Activated CD8-positive, alpha-beta memory T cell treated with anti-CD3 and anti-CD28 coated beads, Interleukin-2, amount 50 U/mL, for 4 hours (primary cell): ENCODE measurements at regions not wholly inside any gene's neighbourhood (a gene's known extent, or its start where the extent isn't known, plus 50 kb on each side); places are given as distances from the start of the nearest gene placed in this dataset.
A peak's percentile ranks its signal among the peaks of the same experiment; 100 is the strongest.
"Not testable (repeated sequence)": the region's sequence is repeated elsewhere in the genome, so short reads cannot be mapped to it uniquely, and the experiment has no call there.

Experiments used
- DNase-seq: peaks from one replicate; pipeline ENCODE4 v3.0.0-alpha.2; 2020

DNA sequence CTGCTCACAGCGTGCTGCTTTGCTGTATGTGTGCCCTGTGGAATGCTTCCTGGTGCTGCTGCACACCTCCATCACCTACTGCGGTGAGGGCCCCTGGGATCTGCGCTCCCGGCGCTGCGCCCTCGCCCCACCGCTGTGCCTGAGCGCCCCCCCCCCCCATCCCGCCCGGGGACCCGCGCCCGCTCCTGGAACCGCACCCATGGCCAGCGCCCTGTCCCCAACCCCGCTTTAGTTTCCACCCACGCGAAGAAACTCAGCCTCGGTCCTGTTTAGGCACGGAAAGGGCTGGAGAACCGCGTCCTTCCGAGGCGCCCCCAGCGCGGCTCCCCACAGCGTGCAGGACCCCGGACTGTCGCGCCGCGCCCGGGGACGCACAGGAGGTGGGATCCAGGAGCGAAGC lies 265.5 kb downstream of the POTEB3 start:
- DNase-seq: not testable (repeated sequence)

DNA sequence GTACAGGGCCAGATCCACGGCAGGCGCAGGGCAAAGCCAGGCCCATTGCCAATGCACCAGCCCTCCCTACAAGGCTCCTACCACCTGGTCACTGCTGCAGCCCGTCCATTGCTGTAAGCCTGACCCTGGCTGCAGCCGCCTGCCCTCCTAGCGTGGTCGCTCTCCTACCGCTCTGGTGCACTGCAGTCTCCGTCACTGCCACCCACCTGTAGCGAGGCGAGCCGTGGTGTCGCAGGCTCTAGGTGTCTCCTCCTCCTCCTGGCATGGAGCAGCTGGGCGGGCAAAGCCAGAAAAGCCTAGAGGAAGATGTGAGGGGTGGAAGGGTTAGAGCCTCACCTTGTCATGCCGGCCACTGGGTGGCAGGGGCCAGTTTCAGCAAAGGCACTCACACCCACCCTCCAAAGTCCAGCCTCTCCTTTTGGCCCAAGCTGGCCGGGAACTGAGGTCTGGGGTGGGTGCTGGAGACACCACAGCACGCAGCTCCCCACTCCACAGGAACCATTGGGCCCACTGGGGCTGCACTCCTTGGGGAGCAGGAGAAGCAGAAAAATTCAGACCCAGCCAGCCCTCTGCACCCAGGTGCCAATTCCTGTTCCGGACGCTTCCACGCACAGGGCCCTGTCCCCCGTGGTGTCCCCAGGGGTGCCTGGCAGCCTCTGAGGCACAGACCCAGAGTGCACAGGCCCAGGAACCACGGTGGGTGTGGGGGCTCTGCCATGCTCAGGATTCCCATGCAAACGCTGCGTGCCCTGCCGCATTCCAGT lies 285.3 kb upstream of the POTEB2 start:
- not testable (repeated sequence) for DNase-seq

DNA sequence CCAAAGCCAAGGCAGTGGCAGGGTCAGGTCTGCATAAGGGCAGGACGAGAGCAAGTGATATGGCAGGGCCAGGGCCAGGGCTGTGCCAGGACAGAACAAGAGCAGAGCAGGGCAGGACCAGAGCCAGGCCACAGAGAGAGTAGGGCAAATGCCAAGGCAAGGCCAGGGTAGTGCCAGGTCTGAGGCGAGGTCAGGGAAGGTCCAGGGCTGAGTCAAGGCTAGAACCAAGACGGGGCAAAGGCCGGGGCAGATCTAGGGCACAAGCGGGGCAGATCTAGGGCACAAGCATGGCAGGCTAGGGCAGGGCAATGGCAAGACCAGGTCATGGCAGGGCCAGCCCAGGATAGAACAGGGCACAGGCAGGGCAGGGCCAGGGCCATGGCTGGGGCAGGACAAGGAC lies 282.0 kb upstream of the POTEB2 start:
- not testable (repeated sequence) for DNase-seq

DNA sequence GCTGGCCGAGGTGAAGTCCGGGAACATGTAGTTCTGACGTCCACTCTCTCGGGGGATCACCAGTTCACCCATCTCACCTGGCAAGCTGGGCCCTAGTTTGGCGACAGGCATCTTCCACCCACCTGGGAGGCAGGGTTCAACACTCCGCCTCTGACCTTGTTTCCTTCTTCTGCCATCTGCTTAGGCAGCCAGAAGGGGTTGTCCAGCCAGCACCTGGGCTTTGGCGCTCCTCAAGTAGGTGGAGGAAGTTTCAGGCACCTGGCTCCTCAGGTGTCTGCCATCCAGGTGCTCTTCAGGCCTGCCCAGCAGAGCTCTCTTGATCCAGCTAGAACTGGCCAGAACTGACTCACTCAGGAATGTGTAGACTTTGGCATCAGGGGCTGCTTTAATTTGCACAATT lies 267.8 kb upstream of the POTEB2 start:
- not testable (repeated sequence) for DNase-seq

DNA sequence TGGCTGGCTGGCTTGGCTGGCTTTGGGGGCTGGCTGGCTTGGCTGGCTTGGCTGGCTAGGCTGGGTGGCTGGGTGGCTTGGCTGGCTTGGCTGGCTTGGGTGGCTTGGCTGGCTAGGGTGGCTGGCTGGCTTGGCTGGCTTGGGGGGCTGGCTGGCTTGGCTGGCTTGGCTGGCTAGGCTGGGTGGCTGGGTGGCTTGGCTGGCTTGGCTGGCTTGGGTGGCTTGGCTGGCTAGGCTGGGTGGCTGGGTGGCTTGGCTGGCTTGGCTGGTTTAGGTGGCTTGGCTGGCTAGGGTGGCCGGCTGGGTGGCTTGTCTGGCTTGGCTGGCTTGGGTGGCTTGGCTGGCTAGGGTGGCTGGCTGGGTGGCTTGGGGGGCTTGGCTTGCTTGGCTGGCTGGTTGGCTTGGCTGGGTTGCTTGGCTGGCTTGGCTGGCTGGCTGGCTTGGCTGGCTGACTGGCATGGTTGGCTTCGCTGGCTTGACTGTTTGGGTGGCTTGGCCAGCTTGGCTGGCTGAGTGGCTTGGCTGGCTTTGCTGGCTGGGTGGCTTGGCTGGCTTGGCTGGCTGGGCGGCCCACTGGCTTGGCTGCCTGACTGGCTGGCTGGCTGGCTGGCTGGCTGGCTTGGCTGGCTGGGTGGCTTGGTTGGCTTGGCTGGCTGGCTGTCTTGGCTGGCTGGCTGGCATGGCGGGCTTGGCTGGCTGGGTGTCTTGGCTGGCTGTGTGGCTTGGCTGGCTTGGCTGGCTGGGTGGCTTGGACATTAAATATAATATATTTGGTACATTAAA lies 246.3 kb upstream of the POTEB2 start:
- DNase-seq: not testable (repeated sequence)

DNA sequence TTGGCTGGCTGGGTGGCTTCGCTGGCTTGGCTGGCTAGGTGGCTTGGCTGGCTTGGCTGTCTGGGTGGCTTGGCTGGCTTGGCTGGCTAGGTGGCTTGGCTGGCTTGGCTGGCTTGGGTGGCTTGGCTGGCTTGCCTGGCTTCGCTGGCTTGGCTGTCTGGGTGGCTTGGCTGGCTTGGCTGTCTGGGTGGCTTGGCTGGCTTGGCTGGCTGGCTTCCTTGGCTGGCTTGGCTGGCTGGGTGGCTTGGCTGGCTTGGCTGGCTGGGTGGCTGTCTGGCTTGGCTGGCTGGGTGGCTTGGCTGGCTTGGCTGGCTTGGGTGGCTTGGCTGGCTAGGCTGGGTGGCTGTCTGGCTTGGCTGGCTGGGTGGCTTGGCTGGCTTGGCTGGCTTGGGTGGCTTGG lies 245.7 kb upstream of the POTEB2 start:
- DNase-seq: peak; percentile 25

DNA sequence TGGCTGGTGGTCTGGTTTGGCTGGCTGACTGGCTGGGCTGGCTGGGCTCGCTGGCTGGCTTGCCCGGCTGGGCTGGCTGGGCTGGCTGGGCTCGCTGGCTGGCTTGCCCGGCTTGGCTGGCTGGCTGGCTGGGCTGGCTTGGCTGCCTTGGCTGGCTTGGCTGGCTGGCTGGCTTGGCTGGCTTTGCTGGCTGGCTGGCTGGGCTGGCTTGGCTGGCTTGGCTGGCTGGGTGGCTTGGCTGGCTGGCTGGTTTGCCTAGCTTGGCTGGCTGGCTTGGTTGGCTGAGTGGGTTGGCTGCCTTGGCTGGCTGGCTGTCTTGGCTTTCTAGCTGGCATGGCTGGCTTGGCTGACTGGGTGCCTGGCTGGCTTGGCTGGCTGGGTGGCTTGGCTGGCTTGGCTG lies 245.1 kb upstream of the POTEB2 start:
- not testable (repeated sequence) for DNase-seq

DNA sequence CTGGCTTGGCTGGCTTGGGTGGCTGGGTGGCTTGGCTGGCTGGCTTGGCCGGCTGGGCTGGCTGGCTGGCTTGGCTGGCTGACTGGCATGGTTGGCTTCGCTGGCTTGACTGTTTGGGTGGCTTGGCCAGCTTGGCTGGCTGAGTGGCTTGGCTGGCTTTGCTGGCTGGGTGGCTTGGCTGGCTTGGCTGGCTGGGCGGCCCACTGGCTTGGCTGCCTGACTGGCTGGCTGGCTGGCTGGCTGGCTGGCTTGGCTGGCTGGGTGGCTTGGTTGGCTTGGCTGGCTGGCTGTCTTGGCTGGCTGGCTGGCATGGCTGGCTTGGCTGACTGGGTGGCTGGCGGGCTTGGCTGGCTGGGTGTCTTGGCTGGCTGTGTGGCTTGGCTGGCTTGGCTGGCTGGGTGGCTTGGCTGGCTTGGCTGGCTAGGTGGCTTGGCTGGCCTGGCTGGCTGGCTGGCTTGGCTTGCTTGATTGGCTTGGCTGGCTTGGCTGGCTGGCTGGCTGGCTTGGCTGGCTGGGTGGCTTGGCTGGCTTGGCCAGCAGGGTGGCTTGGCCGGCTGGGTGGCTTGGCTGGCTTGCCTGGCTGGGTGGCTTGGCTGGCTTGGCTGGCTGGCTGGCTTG lies 244.2 kb upstream of the POTEB2 start:
- peak; percentile 31 for DNase-seq

DNA sequence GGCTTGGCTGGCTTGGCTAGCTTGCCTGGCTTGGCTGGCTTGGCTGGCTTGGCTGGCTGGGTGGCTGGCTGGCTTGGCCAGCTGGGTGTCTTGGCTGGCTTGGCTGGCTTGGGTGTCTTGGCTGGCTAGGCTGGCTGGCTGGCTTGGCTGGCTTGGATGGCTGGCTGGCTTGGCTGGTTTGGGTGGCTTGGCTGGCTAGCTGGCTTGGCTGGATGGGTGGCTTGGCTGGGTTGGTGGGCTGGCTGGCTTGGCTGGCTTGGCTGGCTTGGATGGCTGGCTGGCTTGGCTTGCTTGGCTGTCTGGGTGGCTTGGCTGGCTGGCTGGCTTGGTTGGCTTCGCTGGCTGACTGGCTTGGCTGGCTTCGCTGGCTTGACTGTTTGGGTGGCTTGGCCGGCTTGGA lies 242.3 kb upstream of the POTEB2 start:
- not testable (repeated sequence) for DNase-seq

DNA sequence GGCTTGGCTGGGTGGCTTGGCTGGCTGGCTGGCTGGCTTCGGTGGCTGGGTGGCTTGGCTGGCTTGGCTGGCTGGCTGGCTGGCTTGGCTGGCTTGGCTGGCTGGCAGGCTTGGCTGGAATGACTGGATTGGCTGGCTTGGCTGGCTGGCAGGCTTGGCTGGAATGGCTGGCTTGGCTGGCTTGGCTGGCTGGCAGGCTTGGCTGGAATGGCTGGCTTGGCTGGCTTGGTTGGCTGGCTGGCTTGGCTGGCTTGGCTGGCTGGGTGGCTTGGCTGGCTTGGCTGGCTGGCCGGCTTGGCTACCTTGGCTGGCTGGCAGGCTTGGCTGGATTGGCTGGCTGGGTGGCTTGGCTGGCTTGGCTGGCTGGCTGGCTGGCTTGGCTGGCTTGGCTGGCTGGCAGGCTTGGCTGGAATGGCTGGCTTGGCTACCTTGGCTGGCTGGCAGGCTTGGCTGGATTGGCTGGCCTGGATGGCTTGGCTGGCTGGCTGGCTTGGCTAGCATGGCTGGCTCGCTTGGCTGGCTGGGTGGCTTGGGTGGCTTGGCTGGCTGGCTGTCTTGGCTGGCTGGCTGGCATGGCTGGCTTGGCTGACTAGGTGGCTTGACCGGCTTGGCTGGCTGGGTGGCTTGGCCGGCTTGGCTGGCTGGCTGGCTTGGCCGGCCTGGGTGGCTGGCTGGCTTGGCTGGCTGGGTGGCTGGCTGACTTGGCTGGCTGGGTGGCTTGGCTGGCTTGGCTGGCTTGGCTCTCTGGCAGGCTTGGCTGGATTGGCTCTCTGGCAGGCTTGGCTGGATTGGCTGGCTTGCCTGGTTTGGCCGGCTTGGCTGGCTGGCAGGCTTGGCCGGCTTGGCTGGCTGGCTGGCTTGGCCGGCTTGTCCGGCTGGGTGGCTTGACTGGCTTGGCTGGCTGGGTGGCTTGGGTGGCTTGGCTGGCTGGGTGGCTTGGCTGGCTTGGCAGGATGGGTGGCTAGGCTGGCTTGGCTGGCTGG lies 241.6 kb upstream of the POTEB2 start:
- DNase-seq: not testable (repeated sequence)

DNA sequence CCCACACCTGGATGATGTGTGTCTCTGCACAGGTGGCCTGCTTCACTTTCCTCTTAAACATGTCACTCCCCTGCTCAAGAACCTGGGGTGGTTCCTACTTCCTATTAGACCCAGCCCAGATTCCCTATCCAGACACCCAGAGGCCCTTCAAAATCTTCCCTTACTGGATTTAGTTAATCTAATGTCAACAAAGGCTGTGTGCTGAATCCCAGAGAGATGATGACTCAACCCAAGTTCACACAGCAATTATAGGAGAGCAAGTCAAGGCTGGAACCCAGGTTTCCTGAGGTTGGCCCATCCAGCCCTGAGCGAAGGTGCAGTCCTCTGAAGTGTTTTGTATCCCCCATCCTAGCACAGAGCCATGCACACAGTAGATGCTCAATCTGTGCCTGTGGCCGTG lies 230.5 kb upstream of the POTEB2 start:
- not testable (repeated sequence) for DNase-seq

DNA sequence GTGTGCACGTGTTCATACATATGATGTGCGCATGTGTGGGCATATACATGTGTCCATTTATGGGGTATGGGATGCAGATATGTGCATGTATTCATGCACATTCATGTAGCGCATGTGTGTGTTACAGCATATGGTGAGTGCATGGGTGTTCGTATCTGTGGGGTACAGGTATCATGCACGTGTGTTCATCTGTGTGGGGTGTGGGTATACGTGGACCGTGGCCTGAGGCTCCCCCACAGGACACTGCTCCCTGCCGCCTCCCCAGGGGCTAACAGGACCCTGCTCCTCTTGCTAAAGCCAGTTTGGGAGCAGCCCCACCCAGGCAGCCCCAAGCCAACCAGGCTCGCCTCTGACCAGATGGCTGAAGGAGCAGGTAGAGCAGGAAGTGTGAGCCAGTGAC lies 213.4 kb upstream of the POTEB2 start:
- DNase-seq: not testable (repeated sequence)

DNA sequence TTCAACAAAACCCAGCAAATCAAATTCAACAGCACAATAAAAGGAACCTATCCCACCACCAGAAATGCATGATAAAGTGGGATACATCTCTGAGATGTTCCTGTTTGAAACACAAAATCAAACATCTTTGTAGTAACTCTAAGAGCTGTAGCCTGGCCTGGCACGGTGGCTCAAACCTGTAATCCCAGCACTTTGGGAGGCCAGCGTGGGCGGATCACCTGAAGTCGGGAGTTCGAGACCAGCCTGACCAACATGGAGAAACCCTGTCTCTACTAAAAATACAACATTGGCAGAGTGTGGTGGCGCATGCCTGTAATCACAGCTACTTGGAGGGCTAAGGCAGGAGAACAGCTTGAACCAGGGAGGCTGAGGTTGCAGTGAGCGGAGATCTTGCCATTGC lies 202.8 kb upstream of the POTEB2 start:
- not testable (repeated sequence) for DNase-seq

DNA sequence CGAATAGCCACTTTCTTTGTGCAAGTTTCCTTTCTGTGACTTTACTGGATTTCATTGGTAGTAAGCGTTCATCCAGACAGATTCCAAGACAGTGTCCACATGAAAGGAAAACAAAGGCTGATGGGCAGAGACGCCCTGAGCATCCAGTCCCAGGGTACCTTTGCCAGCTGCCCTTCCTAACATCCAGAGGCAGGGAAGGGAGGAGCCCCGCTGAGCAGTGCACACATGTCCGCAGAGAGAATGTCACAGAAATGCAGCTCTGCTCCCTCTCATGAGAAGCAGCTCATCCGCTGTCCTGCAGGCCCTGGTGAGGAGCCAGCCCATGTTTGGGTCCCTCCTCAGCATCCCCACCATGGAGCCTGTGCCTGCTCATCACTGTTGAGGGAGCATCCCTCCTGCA lies 197.4 kb upstream of the POTEB2 start:
- not testable (repeated sequence) for DNase-seq

DNA sequence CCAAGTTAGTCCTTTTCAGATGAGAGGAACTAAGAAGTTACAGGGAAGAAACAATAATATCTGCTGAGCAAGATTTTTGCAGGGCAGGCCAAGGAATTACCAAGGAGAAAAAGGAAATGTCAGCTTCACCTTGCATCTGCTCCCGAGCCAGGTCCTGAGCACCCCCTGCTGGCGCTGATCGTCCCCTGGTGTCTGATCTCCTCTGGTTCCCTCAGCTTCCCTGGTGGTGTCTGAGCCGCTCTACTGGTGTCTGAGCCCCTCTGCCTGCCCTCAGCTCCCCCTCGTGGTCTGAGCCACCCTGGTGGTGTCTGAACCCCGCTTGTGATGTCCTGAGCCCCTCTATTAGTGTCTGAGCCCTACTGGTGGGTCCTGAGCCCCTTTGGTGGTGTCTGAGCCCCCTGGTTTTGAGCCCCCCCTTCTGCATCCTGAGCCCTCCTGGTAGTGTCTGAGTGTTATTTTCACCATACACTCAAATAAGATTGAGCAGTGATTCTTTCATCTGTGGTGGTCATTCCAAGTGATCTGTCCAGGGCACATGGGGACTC lies 196.6 kb upstream of the POTEB2 start:
- not testable (repeated sequence) for DNase-seq

DNA sequence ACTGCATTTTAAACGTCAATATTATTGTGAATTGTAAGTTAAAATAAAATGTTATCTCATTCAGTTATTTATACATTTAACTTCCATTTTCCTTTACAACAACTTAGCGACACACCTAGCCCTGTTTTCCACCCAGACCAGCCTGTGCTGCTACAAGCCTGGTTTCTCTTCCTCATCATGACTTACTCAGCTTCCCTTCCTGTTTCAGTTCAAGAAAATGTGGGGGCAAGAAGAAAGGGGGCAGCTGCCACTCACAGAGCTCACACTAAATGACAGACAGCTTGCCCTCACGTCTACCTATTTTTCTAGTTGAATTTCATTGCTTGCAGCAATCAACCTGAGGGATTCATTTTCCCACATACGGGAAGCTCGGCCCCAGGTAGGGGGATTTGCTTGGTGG lies 185.8 kb upstream of the POTEB2 start:
- DNase-seq: not testable (repeated sequence)

DNA sequence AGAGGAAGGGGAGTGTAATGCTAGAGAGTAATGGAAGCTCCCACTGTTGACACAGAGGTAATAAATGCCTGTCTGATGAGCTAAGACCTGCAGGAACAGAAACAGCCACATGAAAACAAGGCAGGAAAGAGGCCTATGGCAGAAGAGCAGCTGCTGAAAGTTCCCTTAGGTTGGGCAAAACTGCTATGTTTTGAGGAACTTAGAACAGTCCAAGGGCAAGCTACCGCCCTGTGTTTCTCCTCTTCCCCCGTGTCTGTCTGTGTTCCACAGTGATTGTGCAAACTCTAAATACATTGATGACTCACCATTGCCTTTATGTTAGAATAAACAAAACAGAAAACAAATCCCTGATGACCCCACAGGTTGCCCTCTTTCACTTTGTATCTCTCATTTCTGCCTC lies 165.6 kb upstream of the POTEB2 start:
- not testable (repeated sequence) for DNase-seq

DNA sequence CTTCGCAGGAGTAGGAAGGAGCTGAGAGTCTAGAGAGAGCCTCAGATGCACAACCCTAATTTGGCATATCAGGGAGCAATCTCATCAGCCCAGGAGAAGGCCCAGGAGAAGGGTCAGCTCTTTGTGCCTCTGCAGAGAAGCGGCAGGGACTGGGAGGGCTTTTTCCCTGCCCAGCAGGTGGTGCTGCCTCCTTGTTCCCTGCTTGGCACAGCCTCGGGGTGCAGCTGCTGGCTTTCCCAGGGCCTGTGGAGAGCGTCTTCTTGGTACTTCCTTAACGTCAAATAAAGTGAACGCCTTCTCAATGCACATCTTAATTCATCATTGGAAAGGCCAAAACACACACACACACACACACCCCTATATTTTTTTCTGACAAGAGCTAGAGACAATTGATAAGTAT lies 162.9 kb upstream of the POTEB2 start:
- not testable (repeated sequence) for DNase-seq

DNA sequence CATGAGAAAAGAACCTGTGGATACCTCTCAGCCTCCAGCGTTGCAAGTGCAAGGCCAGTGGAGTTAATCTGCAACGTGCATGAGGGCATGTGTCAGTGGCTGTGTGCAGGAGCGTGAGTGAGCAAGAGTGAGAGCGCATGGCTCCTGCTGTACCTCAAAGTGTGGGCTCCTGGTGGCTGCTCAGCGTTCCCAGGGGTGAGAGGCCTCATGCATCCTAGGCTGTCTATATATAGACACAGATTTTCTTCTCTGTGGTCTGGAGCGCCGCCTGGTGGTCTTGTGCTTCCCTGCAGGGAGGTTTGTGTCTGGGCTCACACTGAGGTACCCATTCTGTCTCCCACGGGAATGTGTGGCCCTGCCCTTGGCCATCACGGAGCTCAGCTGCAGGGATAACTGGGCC lies 161.8 kb upstream of the POTEB2 start:
- not testable (repeated sequence) for DNase-seq

DNA sequence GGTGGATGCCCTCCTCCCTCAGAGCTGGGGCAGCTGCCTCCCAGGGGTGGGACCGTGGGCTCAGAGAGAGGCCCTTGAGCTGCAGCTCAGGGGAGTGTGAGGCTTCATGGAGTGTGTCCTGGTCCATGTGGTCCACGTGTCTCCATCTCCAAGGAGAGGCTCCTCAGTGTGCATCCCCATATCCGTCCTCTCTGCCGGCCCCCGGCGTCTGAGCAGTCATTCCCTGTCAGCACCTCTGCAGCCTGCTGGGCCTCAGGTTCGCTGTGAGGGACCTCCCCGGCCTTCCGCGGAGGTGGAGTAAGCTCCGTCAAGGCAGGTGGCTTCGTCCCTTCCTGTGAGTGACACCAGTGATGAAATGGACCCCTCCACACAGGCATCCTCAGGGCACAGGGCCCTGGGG lies 160.7 kb upstream of the POTEB2 start:
- DNase-seq: not testable (repeated sequence)

DNA sequence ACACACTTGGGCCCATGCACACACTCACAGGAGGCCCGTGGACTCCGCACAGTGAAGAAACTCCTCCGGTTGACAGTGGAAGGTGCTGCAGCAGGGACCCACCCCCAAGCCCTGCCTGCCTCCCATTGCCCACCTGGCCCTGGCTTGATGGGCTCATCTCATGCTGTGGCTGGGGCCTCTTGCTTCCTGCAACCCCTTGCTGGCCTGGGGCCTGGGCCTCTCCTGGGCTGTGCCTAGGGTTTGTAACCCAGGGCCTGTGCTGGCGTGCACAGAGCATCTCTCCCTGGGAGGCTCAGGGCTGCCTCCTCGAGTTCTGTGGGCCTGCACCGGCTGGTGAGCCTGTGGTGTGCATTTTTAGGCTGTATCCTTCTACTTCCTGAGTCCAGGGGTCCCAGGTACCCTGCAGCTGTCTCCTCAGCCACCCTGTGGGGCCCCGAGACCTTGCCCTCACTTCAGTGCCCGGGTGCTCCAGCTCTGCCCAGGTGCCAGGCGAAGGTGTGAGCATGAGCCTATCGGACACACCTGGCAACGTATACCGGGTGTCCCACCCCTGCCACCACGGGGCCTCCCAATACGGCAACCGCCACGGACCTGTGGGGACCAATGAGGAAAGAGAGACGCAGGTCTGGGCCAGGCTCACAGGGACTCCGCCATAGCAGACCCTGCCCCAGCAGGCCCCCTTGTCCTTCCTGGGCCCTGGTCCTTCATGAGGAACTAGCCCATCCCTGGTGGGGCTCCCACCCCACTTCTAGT lies 158.3 kb upstream of the POTEB2 start:
- not testable (repeated sequence) for DNase-seq
